Embryonic facial prominence (tissue), 1 donor: ENCODE measurements at regions not wholly inside any gene's neighbourhood (a gene's known extent, or its start where the extent isn't known, plus 50 kb on each side); places are given as distances from the start of the nearest gene placed in this dataset.
"Not testable (repeated sequence)": the region's sequence is repeated elsewhere in the genome, so short reads cannot be mapped to it uniquely, and the experiment has no call there.

Source experiments
- DNase-seq: peaks from one replicate; pipeline ENCODE4 v3.0.0-alpha.2; 2016; ENCODE audit errors: extremely low spot score

- DNase-seq: no peak
Observed at GRCh38 chr6:12477616-12478015, 187.5 kb downstream of the EDN1 start.

GRCh38 chr6:12478921-12479320 lies 188.8 kb downstream of the EDN1 start:
- DNase-seq: no peak

DNA sequence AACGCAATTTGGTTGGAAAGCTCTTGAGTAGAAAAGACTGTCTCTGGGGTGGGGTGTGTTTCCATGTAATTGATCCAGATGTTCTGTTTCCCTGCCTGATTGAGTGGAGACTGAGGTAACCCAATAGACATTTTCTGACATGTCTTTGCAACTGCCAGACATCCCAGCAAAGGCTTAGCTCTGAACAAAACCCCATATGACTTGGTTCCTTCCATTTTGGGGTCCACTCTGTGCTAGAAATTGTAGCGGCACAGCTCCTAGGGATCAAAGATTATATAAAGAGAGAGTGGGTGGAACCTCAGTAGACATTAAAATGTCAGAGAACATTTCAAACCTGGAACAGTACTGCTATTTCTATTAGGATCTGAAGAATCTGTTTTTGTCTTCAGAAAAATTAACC lies 189.3 kb downstream of the EDN1 start:
- DNase-seq: no peak

DNA sequence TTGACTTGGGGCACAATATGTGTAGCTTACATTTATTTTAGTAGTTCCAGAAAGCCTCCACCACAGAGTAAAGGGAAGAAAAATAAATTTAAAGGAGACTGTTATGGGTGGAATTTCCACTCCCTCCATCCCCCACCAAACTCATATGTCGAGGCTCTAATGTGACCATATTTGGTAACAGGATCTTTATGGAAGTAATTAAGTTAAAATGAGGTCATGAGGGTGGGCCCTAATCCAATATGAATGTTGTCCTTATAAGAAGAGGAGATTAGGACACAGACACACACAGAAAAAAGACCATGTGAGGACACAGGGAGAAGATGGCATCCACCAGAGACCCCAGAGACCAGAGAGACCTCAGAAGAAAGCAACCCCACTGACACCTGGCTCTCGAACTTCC lies 189.7 kb downstream of the EDN1 start:
- DNase-seq: no peak

DNA sequence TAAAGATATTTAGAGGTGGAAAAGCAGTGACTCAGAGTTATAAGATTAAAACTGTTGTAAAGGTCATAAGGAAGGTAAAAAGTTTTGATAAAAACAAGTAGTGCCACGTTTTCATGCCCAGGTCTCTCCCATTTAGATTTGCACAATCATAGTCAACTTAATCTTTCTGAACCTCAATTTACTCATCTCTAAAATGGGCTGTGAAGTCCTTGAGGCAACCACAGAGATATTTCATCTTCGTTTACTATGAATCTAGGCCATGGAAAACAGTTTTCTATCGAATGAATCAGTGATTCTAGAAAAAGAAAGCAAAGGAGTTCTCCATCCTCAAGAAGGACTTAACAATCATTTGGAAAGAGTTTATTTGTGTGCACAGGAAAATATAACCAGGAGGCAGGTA lies 190.2 kb downstream of the EDN1 start:
- DNase-seq: no peak

- no peak for DNase-seq
Observed at GRCh38 chr6:12481292-12481691, 191.1 kb downstream of the EDN1 start.

DNA sequence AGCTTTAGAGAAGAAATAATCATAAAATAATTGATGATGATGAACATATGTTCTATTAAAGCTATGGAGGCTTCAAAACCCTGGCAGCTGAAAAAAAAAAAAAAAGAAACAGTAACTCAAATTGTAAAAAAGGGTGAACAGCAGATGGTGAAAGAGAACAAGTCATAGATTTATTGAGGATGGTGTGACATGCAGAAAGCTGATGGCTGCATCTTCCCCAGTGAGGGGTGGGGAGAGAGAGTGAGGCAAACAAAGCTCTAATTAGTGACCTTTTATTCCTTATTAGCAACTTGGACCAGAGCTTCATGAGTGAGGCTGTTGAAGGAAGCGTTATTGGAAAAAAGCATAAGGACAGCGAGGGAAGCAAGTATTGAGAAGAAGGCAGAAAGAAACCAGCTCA lies 191.7 kb downstream of the EDN1 start:
- DNase-seq: no peak

DNA sequence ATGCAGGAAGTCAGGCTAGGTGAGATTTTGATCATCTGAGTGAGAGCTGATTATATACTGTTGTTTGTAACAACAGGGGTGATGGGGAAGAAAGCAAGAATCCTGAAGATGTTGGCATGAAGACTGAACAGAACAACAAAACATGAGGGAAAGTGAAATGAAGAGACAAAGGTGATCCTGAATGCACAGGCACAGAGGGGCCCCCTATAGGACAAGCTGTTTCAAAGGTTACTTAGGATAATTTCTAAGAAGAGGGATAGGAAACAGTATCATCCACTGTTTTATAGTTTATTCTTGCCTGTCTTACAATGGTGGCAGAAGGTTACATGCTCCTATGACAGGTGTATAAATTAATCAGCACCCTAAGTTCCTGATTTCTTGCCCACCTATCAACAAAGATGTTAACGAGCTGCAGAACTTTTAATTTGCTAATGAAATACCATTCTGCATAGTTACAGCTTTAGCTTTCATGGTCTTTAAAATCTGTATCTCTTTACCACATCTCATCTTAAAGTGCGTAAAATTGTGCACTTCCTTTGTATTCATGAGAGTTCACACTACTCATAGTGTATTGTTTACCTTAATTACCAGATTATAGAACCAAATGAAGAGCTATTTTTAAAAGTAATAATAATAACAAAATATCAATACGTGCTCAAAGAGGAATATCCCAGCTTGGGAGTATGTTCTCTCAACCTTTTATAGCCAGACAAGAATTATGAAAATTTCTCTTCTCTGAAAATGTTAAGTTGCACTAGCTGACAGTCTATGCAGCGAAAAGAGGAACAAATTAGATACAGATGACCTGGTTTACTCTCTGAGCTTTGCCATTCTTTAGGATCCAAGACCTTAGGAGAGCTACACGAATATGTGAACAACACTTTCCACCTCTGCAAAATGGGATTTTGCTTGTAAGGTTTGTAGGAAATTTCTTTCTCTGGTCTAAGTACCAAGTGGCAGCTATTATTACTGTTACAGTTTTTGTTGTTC lies 192.5 kb downstream of the EDN1 start:
- no peak for DNase-seq

- DNase-seq: no peak
Observed at GRCh38 chr6:12483712-12484111, 193.6 kb downstream of the EDN1 start.

GRCh38 chr6:12484519-12484918 lies 194.4 kb downstream of the EDN1 start:
- no peak for DNase-seq

DNA sequence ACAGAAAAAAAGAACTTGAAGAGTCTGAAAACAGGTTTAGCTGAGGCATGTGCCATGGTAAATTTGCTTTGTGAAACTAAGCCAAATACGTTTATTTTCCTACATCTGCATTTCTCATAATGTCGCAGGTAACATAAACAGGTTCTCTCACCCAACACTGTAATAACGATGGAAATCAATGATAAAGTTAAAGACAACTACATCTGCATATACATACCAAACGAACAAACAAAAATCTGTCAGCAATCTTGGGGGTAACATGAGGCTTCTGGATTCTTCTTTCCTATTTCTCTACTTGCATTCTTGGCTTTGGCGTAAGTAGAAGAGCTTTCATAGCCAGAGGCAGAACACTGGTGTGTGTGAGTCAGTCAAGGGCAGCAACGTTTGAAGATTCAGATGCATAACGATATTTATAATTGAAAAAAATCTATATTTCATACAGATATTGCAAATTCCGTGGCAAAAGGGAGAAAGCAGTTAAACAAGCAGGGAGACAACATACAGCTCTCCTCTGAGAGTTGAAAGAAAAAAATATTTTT lies 195.1 kb downstream of the EDN1 start:
- DNase-seq: no peak

DNA sequence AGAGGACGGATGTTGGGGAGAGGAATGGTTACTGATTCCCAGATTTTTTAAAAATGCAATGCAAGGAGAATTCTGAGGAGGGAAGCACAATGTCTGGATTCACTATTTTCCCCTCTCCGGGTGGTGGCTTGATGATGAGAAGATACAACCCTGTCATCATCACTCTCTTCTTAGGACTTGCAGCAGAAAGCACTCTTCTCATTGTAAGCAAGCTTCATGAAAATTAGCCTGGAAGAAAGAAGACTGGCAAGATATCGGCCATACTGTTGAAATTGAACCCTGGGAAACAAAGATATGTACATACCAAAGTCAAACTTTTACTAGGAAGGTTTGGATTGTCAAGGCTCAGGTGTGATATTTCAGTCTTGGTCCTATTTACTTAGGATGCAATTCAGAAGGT lies 195.7 kb downstream of the EDN1 start:
- no peak for DNase-seq

DNA sequence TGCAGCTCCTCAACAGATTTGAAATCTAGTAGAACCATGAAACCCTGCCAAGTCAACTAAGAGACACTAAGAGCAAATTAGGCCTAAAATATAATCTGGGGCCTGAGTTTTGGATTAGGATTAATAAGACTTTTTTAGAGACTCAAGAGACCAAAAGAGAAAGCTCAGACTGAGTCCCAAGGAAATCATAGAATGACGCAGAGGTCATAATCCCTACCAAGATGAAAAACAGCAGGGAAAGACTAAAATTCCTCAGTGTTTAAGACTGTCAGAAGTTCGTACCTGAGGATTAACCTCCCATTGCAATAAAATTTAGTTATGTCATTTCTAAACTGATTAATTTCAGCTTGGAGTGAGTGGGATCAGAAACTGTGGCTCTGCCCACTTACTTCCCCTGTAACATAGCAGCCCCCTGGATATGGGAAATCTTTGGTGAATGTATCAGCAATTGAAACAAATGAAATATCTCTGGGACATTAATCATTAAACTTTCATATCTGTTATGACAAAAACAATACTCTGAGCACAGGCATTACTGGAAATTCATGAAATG lies 200.3 kb downstream of the EDN1 start:
- no peak for DNase-seq

DNA sequence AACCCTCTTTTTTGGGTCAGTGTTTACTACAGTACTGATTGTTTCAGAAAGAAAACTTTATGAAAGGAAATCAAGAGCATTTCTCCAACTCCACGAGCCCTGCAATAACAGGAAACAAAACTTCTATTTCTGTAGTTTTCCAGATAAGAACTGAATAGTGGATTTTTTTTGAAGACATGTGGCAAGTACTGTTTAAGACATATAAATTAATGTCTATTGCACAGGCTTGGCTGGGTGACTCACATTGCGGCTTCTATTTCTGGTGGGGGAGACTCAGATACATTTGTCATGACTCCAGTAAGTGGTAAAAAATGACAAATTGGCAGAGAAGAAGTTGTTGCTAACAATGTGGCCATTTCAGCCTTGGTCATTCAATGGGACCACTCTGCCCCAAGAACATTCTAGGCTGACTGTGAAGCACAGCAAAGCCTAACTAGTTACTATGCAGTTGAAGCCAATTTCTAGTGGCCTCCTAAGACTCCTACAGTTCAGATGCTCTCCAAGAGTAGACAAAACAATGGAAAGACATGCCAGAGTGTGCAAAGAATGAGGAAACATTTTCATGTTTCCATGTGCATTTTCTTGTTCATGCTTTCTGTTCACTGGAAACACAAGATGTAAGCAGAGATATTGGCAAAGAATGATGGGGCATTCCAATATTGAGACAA lies 200.9 kb downstream of the EDN1 start:
- DNase-seq: no peak

- DNase-seq: not testable (repeated sequence)
Observed at GRCh38 chr6:12492929-12493328, 202.8 kb downstream of the EDN1 start.

- no peak for DNase-seq
Observed at GRCh38 chr6:12493446-12493845, 203.3 kb downstream of the EDN1 start.

DNA sequence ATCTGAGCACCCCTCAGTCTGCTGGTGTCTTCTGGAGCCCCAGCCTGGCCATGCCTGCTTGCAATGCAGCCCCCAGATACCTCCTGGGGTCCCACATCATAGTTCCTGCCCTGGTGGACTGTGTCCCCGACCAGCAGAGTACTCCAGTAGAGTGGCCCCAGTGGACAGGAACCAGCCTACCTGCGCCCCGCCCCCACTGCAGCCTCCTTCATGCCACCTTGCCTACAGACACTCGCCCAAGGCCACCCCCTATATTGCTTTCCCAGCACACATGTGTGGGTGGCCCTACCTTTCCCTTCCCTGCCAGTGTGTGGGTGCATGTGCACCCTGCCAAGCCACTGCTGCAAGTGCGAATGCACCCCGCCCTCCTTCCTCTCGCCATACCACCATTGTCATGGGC lies 204.0 kb downstream of the EDN1 start:
- DNase-seq: no peak

DNA sequence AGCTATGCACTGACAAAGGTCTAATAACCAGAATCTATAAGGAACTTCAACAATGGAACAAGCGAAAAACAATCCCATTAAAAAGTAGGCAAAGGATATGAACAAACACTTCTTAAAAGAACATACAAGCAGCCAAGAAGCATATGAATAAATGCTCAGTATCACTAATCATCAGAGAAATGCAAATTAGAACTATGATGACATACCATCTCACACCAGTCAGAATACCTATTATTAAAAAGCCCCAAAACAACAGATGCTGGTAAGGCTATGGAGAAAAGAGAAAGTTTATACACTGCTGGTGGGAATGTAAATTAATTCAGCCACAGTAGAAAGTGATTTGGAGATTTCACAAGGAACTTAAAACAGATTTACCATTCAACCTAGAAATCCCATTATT lies 211.8 kb downstream of the EDN1 start:
- no peak for DNase-seq

DNA sequence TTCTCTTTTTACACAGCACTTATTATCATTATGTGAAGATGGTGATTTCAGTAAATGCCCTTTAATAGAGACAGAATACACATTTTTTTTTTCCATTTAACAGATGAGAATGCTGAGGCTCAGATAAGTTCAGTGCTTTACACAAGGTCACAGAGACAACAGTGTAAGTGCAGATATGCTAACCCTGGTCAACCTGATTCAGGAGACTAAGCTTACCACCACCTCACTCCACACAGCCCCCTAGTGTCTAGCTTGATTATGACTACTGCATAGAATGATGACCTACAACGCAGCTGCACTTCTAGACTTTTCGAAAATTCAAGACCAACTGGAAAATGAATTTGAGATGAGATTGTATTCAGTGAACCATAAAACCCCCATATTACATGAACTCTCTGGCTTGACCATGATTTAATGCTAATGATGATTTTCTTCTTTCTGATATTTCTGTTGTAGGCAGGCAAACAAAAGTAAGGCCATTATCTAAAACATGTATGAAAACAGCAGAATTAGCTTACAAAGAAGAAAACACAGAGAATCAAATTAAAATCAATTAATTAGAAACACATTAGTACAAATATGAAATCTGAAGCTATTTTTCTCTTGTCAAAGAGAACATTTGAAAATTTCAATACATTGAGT lies 212.1 kb upstream of the PHACTR1 start:
- no peak for DNase-seq

- DNase-seq: no peak
Observed at GRCh38 chr6:12505486-12505885, 211.1 kb upstream of the PHACTR1 start.

GRCh38 chr6:12506159-12506558 lies 210.4 kb upstream of the PHACTR1 start:
- DNase-seq: no peak

- DNase-seq: no peak
Observed at GRCh38 chr6:12507636-12508035, 208.9 kb upstream of the PHACTR1 start.
